ENCODE measurements at regions not wholly inside any gene's neighbourhood (a gene's known extent, or its start where the extent isn't known, plus 50 kb on each side); places are given as distances from the start of the nearest gene placed in this dataset.
A peak's percentile ranks its signal among the peaks of the same experiment; 100 is the strongest.
"Not testable (repeated sequence)": the region's sequence is repeated elsewhere in the genome, so short reads cannot be mapped to it uniquely, and the experiment has no call there.

DNA sequence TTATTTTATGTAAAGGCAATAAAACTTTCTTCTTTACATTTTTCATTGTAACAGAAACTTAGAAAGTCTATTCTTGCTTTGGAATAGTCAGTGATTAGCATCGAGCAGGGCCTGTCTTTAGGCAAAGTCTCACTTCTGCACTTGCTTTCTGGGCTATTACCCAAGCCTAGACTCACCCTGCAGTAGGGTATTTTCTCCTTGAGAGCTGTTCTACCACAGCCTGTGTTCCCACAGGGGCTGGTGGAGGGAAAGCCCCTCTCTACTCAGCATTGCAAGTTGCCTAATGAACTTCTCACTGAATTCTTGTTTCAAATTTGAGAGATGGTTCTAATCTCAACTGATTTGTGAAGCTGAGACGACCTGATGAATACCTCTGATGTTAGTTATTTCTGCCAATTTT lies 111.7 kb upstream of the KLHL14 start:
- DNase-seq = no peak

DNA sequence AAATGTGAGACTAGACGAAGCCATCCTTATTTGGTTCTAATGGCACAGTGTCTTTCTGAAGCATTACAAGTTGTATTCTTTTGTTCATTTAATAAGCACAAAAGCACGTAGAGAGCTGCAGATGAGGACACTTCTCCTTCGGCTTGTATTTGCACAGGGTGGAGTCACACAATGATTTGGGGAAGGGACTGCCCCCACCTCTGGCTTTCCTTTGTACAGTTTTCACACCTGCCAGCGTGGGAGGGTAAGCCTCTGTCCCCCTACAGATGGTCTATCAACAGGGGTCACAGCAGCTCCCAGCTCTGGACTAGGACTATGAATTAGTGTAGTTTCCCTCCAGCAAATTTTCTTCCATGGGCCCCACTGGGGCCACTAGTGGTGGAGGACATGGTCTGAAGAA lies 108.2 kb upstream of the KLHL14 start:
- DNase-seq = peak; percentile 30

DNA sequence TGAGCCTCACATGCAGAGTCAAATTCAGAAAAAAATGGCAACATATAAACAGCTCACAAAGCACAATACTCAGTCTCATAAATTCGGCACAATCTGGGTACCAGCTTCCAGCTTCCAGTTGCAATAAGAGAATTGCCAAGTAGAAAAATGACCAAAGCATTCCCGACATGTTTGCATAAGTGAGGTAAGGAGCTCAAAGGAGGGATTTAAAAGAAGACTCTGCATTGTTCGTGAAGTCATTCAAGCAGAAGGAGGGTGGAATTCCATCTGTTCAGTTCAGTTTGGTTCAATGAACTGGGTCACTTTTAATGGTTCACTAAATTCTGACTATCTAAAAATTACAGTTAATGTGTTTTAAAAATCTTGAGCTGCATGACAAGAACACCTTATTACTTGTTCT lies 106.7 kb upstream of the KLHL14 start:
- DNase-seq = no peak

DNA sequence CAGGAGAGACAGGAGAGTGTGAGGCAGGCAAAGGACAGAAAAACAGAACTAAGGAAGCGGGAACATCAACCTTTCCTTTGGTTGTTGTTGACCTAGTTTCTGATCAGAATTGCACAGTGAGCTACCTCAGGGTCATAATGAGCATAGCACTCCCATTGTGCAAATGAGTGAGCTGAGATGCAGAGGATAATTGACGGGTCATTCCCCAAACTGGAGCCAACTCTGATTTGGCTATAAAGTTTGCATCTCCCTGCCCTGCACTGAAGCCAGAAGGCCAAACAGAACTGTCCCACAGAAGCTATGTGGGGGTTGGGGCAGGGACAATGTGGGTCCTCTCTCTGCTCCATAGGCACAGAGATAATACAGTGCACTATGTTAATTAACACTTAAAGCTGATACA lies 105.6 kb upstream of the KLHL14 start:
- no peak for DNase-seq

DNA sequence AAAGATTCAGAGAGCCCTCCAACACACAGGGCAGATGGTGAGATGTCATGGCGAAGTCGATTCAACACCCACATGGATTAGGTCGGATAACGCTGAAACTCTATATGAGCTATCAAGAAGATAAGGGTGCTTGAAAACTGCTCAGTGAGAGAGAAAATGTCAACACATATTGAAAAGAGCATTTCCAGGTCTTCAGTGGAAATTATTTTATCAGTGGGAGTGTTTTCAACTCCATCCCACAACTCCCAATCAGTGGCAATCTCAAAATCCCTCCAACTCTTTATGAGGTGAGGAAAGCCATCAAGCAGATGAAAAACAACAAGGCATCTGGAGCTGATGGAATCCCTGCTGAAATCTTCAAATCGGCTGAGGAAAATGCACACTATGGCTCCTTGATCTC lies 104.5 kb upstream of the KLHL14 start:
- DNase-seq = no peak

DNA sequence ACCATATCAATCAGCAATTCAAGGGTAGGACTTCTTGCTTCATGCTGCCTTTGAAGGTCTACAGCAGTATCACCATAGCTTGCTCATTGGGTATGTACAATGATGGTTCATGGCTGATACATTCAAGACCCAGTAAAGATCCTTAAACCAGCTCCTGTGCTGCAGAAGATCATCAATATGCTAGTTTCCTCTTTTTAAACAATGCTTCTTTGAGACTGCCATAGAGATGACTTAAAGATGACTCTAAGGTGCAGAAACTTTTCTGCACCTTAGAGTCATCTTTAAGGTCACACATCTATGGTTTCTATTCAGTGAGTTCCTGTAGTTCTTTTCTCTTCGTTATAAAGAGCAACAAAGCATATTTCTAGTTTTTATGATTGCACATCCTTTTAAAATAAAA lies 102.8 kb upstream of the KLHL14 start:
- no peak for DNase-seq

DNA sequence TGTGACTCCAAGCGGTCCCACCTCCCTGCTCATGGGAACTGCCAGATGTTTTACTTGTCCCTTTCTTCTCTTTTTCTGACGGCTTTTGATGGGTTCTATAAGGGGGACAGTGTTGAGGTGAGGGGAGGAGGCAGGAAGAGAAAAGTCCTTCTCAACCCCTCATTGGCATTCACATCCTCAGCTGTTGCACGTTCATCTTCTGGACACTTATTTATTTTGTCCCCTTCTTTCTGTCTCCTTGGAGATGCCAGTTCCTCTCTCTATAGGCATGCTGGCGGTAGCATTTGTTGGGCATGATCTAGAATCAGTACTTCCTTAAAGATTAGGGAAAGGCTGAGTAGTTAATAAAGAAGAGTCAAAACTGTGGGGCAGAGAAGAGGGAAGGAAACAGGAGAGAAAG lies 99.0 kb upstream of the KLHL14 start:
- no peak for DNase-seq

DNA sequence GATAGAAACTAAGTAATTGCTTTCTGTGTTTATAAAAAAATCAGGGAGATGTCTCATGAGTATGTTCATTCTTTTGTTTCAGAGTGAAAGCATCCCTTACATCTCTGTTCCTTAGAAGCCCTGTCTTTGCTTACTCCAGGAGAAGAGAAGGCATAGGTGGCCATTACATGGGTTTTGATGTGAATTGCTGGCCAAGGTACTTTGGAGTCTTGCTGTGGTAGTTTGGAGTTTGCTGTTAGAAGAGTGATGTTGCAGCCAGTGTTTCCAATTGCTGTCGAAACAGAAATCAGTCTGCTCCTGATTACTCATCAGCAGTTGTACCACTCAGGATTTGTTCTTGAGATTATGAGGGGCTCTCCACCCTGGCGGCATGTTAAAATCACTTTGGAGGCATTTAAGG lies 97.8 kb upstream of the KLHL14 start:
- no peak for DNase-seq

DNA sequence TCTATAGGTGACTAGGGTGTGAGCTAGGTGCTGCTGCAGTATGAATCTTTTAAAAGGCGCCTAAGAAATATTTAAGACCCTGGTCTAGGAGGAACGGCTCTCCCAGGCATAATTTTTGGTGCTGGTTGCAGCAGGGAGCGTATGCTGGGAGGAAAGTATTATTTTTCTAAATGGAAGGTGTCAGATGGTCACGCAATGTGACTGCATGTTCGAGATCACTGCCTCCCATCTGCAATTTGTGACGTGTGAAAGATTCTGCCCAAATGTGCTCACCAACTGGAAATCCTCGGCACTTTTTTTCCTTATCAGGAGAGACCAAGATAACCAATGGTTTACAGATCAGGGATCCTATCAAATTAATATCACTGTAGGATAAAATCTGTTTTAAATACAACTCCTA lies 95.6 kb upstream of the KLHL14 start:
- DNase-seq = no peak

DNA sequence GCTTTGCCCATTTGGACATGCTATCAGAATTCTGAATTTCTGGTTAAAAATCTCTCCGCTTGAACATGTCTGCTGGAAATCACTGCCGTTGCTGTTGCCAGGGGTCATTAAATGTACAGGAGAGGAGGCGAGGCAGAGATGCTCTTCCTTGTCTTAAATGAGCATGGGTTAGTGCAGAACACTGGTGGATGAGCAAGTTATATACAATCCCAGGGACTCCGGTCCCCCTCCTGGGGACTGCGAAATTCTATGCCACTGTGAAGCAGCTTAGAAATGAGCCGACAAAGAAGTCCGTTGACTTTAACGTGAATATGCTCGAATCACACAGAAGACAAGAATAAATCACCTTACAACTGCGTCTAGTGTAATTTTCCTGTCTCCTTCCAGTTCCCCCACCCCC lies 95.1 kb upstream of the KLHL14 start:
- DNase-seq = no peak

DNA sequence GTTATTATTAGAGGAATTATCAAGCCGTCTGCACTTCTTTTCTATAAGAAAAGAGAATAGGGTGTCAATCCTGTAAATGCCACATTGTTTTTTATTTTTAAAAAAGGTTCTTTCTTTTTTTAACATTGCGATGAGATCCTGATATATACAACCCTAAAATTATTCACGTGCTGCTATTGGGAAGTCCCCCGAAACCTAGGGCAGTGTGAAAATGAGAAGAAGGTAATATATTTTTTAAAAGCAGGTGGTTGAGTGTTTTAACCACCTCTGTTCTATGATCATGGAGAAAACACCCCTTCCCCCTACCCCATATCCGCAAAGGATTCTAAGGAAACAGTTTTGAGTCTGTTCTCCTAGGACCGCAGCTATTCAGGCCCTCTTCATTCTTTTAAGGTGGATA lies 94.5 kb upstream of the KLHL14 start:
- no peak for DNase-seq

DNA sequence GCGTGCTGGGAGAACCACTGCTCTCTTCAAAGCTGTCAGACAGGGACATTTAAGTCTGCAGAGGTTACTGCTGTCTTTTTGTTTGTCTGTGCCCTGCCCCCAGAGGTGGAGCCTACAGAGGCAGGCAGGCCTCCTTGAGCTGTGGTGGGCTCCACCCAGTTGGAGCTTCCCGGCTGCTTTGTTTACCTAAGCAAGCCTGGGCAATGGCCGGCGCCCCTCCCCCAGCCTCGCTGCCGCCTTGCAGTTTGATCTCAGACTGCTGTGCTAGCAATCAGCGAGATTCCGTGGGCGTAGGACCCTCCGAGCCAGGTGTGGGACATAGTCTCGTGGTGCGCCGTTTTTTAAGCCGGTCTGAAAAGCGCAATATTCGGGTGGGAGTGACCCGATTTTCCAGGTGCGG lies 89.2 kb upstream of the KLHL14 start:
- not testable (repeated sequence) for DNase-seq

DNA sequence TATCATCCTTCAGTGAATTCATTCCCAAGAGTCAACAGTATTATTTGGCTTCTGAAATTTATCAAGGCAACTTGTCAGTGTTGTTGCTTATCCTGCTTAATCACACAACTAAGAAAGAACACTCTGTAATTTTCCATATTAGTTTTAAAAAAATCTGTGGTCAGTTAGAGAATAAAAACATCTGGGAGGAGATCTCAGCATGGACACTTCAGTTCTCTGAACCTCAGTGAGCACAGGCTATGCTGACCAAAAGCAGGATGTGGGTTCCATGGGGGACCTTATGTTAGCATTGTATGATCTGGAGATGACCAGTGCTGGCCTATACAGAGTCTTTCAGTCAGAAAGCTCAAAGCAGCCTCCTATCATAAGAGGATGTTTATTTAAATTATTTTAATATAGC lies 79.1 kb upstream of the KLHL14 start:
- no peak for DNase-seq

DNA sequence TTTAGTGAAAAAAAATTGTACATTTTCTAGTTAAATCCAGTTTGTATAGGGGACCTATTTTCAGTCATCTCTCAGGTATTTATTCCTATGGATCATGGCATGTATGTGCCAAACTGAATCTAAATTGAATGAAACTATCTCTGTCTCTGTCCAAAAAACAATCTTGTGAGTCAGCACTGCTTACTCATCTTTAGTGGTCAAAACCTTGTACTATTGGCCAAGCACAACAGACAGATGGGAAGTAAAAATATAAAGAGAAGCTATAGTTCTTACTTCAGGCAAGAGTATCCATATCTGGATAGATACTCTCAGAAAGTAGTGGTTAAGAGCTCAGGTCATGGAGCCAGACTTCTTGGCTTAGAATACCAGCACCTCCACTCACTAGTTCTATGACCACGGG lies 76.0 kb upstream of the KLHL14 start:
- no peak for DNase-seq

DNA sequence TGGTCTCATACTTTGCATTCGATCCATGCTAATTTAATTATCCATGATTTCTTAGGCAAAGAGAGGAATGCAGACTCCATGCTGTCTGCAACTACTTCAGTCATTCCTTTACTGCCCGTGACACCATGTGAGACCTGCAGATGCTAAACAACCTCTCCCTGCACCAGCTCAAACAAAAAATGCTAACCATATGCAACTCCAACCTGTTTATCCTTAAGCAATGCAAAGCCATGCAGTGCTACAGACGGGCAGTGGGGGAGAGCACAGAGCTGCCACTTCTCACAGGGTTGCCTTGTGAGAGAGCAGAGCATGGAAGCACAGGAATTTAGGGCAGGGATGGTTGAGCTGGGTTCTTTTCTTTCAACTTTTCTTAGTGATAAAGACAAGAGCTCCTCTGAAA lies 74.9 kb upstream of the KLHL14 start:
- DNase-seq = no peak

DNA sequence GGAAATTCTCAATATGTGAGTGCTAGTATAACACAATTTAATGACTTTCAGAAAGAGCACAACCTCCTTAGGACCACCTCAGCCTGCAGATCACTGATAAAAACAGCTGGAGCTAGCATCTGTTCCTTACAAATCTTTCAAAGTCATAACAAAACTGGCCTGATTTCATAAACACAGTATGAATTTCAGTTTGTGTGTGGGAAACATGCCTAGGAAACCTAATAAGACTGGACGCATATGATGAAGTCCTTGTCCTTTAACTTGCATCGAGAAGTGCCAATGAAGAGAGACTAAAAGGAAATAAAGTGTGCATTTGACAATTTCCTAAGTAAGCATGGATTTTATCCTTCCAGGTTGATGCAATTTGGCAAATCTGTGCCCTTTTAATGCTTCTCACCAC lies 74.1 kb upstream of the KLHL14 start:
- DNase-seq = no peak

DNA sequence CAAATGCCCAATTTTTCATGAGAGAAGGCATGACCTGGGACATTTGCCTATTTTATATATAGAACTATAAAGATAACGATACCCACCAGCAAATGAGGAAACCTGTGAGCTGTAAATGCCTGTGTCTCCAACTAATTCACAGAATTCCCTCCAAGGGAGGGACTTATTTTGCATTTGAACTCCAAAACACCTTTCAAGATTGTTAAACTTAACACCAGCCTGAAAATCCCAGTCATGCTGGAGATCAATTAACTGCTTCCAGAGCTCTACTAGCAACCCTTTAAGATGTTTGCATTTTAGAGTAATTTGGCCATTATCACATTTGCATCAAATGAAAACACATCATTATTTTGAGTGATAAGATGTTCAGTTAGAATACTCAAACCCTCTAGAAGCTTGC lies 68.1 kb upstream of the KLHL14 start:
- no peak for DNase-seq

DNA sequence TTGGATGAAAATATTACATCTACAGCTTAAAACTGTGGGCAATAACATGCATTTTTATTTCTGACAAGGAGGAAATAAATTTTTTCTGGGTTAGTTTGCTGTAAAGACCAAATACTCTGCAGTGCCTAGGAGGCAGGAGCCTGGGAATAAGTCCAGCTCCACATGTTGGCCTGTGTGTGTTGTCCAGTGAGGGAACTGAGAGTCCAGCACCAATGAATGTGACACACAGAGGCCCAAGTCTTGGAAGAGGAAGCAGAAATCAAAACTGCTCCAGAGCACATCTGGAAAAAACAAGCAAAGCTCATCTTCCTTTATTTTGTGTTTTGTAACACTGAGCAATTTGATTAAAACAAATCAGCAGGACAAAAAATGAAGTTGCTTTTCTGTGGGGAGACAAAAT lies 63.1 kb upstream of the KLHL14 start:
- DNase-seq = no peak

DNA sequence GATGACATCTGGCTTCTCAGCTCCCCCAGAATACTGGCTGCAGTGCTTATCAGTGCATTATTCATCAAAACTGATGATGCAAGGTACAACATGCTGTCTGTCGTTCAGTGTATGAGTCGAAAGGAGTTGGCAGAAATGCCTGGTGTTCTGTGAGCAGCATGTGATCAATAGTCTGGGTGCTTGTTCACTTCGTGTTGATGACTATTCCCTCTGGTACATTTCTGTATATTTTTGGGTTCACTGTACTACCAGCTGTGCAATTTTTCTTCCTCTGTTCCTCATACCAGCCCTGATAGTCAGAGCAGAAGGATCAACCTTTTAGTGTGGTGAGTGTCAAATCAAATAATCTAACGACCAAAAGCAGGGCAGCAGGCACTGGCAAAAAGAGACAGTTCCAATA lies 59.0 kb upstream of the KLHL14 start:
- DNase-seq = no peak

DNA sequence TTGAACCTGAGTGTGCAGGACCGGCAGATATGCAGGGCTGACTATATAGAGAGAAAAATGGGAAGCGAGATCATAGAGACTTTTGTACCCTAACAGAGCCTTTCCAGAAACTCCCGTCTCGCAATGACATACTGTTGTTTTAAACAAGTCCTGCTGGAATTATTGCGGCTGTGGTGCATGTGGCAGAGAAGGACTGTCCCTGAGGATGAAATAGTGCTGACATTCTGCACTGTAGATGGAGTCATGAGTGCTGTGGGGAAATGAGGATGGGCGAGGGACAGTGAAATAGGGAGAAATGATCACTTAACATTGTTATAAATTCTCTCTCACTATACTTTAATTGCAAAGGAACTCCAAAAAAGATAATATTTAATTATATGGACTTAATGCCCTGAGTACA lies 50.4 kb upstream of the KLHL14 start:
- DNase-seq = no peak

Data from COR-L47 (cell line).